8988T (cell line): ENCODE measurements at regions not wholly inside any gene's neighbourhood (a gene's known extent, or its start where the extent isn't known, plus 50 kb on each side); places are given as distances from the start of the nearest gene placed in this dataset.
"Not testable (repeated sequence)": the region's sequence is repeated elsewhere in the genome, so short reads cannot be mapped to it uniquely, and the experiment has no call there.

Experiments
- DNase-seq: peaks from one replicate; pipeline ENCODE4 v3.0.0; 2011

DNA sequence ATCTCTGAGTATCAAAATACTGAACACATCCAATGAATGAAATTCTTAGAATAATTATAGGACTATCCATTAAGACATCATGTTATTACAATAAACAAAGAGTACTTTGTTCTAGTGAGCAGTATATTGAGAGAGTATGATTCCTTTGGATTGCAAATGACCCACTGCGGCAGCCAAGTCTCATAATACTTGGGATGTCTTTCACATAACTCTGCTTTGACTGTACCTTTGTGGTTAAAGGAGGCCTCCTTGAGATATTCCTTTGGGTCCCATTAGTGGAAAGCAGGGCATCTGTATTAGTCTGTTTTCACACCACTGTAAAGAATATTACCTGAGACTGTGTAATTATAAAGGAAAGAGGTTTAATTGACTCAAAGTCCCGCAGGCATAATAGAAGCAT is 593.8 kb downstream of the TRHDE start:
- DNase-seq = no peak

GRCh38 chr12:72869024-72869423 is 596.9 kb downstream of the TRHDE start:
- DNase-seq = no peak

- no peak for DNase-seq
Measured at GRCh38 chr12:72872238-72872887, 600.2 kb downstream of the TRHDE start.

GRCh38 chr12:72872996-72873395 is 600.8 kb downstream of the TRHDE start:
- DNase-seq = no peak

- no peak for DNase-seq
Measured at GRCh38 chr12:72876092-72876491, 603.9 kb downstream of the TRHDE start.

- no peak for DNase-seq
Measured at GRCh38 chr12:72888693-72889092, 616.5 kb downstream of the TRHDE start.

DNA sequence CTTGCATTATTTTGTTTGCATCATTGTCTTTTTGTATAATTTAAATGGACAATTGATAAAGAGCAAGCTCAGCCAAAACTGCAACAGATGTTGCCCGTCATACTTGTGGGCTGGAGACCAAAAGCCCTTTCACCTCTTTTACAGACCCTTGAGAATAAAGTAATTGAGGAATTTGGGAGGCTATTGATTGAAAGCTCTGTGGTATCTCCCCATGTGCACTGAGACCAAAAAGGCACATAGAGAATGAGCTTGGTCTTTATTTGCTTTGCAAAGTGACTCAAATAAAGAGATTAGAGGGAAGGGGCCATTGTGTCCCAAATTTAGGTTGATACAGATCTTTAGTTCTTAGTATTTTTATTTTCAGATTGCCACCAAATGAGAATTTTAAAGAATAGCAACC is 617.6 kb downstream of the TRHDE start:
- no peak for DNase-seq

- DNase-seq = no peak
Measured at GRCh38 chr12:72901685-72902084, 629.5 kb downstream of the TRHDE start.

DNA sequence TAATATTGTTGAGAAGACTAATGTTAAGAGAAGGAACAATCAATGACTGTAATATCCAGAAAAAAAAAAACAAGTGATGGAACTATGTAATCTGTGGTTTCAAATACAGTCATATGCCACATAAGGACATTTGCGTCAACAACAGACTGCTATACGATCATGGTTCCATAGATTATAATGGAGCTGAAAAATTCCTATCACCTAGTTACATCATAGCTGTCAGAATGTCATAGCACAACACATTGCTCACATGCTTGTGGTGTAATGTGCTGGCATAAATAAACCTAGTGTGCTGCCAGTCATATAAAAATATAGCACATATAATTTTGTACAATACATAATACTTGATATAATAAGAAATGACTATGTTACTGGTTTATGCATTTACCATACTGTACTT is 653.5 kb downstream of the TRHDE start:
- DNase-seq = no peak

DNA sequence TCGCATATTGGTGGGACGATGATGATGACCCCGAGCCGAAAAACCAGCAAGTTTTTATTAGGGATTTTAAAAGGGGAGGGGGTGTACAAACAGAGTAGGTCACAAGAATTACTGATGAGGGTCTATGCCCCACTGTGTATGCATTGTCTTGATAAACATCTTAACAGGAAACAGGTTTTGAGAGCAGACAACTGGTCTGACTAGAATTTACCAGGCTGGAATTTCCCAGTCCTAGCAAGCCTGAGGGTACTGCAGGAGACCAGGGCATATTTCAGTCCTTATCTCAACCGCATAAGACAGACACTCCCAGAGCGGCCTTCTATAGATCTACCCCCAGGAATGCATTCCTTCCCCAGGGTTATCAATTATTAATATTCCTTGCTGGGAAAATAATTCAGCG is 659.7 kb downstream of the TRHDE start:
- DNase-seq = not testable (repeated sequence)

DNA sequence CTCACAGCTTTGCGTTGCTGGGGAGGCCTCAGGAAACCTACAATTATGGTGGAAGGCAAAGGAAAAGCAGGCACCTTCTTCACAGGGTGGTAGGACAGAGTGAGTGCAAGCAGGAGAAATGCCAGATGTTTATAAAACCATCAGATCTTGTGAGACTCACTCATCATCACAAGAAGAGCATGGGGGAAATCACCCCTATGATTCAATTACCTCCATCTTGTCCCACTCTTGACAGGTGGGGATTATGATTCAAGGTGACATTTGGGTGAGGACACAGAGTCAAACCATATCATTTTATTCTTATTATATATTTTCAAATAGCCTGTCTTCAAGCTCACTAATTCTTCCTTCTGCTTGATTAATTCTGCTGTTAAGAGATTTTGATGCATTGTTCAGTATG is 665.3 kb downstream of the TRHDE start:
- DNase-seq = no peak

DNA sequence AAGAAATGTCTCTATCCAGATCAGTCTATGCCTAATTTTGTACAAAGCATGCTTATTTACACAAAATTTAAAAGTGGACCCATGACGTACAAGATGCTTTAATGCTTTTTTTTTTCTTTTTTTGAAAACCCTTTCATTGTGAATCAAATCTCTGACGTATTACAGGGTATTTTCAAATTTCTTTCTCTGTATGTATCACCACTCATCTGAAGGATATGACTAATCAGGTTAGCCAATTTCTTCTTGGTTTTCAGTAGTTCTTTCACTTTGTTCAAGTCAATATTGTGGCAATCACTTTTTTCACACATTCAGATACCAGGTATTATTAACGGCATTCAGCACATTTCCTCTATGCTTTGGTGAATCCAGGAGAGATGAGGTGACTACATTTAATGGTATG is 685.3 kb downstream of the TRHDE start:
- no peak for DNase-seq

- no peak for DNase-seq
Measured at GRCh38 chr12:72966684-72967083, 694.5 kb downstream of the TRHDE start.

DNA sequence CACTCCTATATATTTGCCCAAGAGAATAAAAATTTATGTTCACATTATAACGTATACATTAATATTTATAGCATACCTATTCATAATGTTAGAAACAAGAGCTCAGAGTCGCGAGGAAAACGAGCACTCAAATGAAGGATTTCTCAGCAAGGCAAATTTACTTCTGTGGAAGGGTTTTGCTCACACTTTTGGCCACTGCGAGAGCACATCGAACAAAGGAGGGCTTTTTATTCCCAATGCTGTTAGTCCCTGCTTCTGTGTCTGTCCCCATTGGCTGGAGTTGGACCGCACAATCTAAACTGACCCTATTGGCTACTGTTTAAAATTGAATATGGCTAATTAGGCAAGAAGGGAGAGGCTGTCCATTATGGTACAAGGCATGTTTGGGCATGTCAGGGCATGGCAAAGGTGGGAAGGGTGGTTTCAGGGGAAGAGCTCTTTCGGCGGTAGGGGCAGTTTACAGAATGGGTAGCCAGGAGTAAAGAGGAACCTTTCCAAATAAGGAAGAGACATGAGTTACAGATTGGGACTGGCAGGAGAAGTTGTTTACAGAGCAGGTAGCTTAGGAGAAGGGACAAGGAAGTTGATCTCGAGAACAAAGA is 702.9 kb downstream of the TRHDE start:
- no peak for DNase-seq

- no peak for DNase-seq
Measured at GRCh38 chr12:72978999-72979398, 706.8 kb downstream of the TRHDE start.

- DNase-seq = no peak
Measured at GRCh38 chr12:72982356-72982755, 710.2 kb downstream of the TRHDE start.

DNA sequence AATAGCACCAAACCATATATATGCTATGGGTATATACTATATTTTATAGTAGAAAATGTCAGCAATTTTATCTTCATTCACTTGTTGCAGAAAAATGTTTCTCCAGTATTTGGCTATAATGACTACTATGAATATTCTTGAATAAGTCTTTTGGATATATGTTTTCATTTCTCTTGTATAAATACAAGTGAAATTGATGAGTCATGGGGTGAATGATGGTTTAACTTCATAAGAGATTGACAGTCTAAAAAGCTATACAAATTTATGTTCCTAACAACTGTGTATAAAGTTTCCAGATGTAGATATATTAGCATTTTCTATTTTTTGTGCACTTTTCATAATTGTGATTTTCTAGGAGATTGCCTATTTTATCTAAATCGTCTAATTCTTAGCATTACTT is 714.8 kb downstream of the TRHDE start:
- no peak for DNase-seq

GRCh38 chr12:72989458-72989947 is 717.3 kb downstream of the TRHDE start:
- DNase-seq = no peak

GRCh38 chr12:72995029-72995428 is 722.9 kb downstream of the TRHDE start:
- DNase-seq = not testable (repeated sequence)

DNA sequence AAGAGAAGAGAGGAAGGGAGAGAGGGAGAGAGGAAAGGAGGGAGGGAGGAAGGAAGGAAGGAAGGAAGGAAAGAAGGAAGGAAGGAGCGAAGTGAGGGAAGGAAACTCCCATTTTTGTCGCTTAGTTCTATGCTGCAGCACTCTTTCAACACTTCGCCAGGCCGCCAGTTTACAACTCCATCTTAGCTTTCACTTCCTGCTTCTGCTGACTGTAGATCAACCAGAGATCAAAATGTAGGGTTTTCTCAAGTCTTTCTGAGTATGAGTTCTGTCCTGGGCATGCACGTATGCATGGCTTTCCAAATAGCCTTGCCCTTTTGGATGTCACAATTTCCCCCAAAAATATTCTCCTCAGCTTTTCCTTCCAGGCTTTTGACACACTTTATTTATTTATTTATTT is 723.4 kb downstream of the TRHDE start:
- no peak for DNase-seq

DNA sequence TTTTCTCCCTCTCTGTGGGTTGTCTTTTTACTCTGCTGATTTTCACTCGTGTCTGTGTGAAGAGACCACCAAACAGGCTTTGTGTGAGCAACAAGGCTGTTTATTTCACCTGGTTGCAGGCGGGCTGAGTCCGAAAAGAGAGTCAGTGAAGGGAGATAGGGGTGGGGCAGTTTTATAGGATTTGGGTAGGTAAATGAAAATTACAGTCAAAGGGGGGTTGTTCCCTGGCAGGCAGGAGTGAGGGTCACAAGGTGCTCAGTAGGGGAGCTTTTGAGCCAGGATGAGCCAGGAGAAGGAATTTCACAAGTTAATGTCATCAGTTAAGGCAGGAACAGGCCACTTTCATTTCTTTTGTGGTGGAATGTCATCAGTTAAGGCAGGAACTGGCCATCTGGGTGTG is 729.6 kb downstream of the TRHDE start:
- DNase-seq = not testable (repeated sequence)

- not testable (repeated sequence) for DNase-seq
Measured at GRCh38 chr12:73002504-73002903, 730.3 kb downstream of the TRHDE start.

DNA sequence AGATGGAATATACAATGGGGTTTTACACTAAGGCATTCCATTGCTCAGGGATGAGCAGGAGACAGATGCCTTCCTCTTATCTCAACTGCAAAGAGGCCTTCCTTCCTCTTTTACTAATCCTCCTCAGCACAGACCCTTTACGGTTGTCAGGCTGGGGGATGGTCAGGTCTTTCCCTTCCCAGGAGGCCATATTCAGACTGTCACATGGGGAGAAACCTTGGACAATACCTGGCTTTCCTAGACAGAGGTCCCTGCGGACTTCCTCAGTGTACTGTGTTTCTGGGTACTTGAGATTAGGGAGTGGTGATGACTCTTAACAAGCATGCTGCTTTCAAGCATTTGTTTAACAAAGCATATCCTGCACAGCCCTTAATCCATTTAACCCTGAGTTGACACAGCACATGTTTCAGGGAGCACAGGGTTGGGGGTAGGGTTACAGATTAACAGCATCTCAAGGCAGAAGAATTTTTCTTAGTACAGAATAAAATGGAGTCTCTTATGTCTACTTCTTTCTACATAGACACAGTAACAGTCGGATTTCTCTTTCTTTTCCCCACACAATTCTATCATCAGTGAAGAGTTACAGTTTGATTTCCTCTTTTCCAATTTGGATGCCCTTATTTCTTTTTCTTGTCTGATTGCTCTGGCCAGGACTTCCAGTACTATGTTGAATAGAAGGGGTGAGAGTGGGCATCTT is 737.1 kb downstream of the TRHDE start:
- not testable (repeated sequence) for DNase-seq

DNA sequence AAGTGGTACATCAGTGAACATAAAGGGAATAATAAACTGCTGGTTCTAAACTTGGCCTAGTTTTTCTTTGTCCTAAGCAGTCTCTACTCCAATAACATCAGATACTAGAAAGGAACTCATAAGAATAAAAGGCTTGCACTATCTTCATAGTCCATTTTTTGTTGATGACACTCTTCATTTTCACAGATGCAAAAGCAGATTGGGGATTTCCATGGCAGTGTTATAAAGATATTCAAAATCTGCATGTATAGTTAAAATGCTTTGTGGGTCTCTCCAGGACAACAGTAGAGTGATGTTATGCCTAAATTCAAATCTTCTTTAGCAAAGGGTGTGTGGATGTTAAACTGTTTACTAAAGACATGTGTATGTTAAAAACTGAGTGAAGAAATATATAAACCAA is 745.8 kb downstream of the TRHDE start:
- DNase-seq = no peak
